ENCODE measurements at regions not wholly inside any gene's neighbourhood (a gene's known extent, or its start where the extent isn't known, plus 50 kb on each side); places are given as distances from the start of the nearest gene placed in this dataset.

DNA sequence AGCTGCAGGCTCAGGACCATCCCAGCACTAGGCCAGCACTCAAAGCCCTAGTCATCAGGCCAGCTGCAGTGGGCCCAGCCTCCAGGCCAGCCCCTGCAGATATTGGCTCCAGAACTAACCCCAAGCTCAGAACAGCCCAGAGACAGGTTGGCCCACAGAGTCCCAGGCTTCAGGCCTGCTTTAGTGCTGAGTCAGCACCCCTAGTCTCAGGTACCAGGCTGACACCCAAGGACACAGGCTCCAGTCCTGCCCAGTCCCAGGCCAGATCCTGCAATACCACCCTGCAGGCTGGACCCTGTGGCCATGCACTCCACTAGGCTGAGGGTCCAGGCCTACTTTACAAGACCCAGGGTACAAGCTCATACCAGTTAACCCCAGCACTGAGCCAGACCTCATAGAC lies 234.4 kb upstream of the GPRIN3 start:
- no peak for DNase-seq

- DNase-seq: no peak
Measured at GRCh38 chr4:89539797-89540711, 232.5 kb upstream of the GPRIN3 start.

- no peak for DNase-seq
Measured at GRCh38 chr4:89539374-89539773, 231.8 kb upstream of the GPRIN3 start.

GRCh38 chr4:89538886-89539285 lies 231.3 kb upstream of the GPRIN3 start:
- DNase-seq: no peak

- no peak for DNase-seq
Measured at GRCh38 chr4:89538171-89538570, 230.6 kb upstream of the GPRIN3 start.

- DNase-seq: no peak
Measured at GRCh38 chr4:89537281-89537680, 229.7 kb upstream of the GPRIN3 start.

DNA sequence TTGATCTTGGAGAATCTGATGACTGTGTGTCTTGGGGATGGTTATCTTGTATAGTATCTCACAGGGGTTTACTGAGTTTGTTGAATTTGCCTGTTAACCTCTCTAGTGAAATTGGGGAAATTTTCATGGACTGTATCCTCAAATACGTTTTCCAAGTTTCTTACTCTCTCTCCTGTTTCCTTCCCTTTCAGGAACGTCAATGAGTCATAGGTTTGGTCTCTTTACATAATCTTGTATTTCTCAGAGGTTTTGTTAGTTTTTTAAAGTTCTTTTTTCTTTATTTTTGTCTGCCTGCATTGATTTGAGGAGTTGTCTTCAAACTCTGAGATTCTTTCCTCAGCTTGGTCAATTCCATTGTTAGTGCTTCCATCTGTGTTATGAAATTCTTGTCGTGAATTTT lies 227.7 kb upstream of the GPRIN3 start:
- DNase-seq: no peak

DNA sequence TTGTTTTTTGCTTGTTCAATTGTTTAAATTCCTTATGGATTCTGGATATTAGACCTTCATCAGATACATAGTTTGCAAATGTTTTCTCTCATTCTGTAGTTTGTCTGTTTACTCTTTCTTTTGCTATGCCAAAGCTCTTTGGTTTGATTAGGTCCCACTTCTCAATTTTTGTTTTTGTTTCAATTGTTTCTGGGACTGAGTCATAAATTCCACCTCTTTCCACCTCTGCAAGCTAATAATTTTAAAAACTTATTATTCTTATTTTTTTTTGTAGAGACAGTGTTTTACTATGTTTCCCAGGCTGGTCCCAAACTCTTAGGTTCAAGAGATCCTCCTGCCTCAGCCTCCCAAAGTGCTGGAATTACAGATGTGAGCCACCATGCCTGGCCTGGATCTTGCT lies 226.8 kb upstream of the GPRIN3 start:
- no peak for DNase-seq

- DNase-seq: no peak
Measured at GRCh38 chr4:89531932-89532640, 224.5 kb upstream of the GPRIN3 start.

DNA sequence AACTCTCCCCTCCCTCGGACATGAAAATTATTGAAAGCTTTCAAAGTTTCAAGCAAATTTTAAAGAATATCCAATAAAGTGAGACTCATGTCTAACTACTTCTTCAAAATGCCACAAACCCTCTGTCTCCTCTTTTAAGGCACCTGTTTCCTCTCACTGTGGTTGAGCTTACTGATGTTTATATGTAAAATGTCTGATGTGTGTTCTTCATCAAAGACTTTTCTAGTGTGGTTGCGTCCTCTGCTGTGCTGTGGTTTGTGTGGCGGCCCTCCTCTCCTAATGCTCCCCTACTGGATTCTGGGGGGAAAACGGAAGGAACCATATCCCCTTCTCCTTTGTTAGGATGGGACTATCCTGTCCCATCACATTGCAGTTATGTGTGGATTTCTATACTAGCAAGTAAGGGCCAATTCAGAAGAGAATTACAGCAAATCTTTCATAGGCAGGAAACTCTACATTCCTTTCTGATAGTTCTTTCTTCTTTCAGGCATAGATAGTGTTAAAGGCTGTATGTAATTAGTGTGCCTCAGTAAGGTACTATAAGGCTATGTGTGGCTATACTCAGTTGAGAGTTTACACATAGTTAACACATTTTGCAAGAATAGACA lies 221.0 kb upstream of the GPRIN3 start:
- DNase-seq: no peak

DNA sequence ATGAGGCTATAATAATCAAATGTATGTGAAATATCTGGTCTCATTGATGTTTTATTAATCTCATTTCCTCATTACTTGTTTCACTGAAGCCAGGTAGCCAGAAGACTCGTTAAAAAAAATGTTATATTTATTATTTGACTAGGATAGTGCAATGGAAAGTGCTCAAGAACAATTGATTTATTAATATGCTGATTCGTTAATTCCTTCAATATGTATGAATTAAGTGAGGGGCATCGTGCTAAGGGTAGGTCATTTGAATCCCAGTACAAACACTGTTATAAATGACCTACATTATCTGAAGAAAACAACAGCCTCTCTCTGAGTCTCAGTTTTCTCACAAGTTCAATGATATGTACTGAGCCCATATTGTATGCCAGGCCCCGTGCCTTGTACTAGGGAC lies 214.2 kb upstream of the GPRIN3 start:
- no peak for DNase-seq

DNA sequence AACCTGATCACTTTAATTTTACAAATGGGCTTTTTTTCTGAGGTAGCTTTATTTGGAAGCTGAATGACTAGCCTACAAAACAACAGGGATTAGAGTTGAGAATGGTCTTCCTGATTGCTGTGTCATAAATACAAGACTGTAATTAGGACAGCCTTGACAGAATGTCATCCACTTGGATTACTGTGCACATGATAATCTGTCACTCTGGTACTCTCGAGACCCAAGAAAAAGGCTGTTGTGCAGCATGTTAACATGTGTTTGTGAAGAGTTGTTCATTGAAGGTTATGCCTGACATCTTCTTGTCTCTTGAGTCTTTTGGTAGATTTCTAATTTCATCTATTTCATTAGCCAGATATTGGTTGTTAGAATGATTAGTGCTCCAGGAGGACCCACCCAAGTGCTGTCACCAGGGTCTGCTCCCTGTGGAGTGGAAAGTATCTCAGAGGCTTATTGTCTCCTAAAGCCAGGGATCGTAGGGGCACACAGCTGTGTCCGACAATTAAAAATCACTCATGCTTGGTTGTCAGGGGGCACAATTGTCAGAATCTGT lies 212.2 kb upstream of the GPRIN3 start:
- DNase-seq: no peak

DNA sequence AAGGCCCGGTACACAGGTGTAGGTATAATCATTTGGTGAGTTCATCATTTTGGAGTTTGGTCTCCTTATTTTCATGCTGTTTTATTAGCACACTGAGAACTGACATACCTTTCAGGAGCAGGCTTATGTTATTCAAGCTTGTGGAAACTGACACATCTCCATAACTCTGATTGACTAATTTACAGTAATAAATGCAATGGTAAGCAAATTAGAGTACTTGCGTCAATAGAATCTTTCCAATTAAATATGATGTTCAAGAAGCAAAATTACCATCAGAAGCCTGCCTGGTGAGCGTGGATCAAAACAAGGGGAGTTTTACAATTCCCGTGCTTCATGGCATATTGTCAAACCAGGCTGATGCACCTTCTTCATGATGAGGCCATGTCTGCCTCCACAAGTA lies 210.7 kb upstream of the GPRIN3 start:
- DNase-seq: no peak

- DNase-seq: no peak
Measured at GRCh38 chr4:89514811-89515210, 207.2 kb upstream of the GPRIN3 start.

DNA sequence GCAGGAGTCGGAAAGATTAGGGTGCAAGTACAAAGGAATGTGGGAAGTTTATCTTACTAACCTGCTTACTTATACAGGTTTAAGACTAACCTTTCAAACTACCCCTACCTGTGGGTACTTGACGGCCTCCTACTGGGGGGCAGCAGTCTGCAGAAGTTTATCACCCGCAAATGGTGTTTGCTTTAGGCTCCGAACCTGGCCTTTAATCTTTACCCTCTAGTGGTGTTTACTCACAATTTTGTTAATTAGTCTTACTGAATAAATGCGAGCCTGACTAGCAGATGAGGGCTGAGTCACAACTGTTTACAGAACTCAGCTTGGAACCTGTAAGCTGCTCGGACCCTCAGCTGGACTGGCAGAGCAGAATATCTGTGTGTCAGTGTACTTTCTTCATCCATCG lies 204.2 kb upstream of the GPRIN3 start:
- DNase-seq: no peak

DNA sequence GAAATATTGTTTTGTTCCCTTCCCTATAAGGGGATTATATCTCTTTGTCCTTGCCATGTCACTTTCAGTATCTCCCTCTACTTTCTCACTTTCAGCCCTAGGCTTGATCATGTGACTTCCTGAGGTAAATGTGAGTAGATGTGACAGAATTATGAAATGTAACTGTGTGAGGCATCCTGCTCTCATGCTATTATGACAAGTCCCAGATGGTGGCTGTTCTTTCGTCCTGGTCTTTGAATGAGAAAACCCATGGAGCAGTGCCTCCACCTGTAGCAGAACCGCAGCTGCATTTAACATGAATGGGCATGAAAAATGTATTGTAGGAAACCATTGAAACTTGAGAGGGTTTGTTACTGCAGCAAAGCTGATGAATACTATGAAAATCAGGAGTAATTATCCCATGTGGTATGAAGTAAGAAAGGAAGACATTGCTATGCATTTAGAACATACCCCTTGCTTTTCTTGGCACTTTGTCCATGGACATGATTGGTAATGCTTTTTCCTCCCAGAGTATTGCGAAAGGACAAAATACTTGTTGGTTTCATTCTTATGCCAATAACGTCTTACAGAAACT lies 202.2 kb upstream of the GPRIN3 start:
- peak; percentile 12 for DNase-seq

DNA sequence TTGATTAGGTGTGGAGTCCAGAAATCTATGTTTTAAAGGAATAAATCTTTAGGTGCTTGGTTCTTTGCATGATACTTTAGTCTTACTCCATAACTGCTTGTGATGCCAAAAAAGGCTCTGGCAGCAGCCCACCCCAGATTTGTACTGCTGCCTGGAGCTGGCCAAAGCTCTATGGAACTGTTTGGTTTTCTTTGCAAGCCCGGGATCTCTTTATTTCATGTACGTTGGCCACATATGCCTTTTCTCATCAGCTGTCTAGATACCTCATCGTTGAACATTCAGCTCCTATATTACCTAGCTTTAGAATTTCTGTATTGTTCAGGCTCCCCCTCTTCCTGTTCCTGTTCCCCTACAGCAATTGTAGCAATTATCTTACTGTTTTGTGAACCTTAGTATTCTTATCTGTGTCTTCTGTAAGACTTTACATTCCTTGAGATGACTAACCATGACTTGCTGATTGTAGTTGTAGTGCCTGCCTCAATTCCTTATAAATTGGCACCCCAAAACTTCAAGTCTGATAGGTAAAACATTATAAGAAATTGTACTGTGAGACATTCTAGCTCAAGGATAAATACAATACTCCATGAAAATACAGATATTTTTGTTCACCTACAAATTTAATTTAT lies 199.4 kb upstream of the GPRIN3 start:
- DNase-seq: no peak

GRCh38 chr4:89502581-89502980 lies 195.0 kb upstream of the GPRIN3 start:
- no peak for DNase-seq

DNA sequence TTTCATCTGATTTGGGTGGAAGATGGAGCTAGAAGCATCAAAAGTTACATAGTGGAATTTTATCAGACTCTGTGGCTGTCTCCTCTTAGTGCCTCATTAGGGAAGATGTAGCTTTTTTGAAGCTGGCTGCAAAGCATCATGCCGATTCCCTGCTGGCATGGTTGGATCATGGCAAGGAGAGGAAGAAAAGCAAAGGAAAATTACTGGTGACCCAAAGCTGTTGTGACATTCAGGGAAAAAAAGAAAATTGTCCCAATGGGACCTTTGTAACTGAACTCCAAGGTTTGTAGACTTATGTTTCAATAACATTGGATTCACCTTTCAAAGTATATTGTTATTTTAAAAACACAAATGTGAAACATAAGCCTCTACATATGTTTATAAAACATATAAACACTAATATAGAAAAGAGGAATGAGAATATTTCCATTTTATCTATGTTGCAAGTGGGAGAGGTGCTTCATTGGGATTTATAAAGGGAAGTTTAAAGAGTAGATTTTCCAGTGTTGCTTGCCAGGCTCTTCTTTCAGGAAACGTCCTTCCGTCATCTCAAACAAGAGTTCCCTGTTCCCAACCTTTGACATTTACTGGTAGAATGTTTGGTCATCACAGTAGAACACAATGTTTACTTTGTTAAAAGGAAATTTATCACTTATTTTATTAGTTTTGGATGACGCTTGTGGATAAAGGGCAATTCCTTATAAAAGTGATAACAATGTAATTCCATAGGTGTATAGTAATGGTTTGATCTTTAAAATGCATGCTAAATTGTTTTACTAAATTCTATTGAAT lies 190.1 kb upstream of the GPRIN3 start:
- no peak for DNase-seq

GRCh38 chr4:89496851-89497250 lies 189.3 kb upstream of the GPRIN3 start:
- DNase-seq: no peak

DNA sequence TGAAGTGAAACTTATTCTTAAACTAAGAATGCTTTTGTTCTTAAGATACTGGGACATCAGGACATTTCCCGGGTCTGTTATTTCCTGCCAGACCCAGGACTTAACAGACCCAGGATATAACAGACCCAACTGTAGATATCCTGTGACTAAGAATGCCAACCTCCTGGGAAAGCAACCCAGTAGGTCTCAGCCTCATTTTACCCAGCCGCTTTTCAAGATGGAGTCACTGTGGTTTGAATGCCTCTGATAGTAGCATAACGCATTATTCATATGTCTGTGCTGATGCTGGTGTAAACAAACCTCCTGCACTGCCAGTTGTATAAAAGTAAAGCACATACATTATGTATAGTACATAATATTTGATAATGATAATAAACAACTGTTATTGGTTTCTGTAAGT lies 185.8 kb upstream of the GPRIN3 start:
- DNase-seq: no peak

DNA sequence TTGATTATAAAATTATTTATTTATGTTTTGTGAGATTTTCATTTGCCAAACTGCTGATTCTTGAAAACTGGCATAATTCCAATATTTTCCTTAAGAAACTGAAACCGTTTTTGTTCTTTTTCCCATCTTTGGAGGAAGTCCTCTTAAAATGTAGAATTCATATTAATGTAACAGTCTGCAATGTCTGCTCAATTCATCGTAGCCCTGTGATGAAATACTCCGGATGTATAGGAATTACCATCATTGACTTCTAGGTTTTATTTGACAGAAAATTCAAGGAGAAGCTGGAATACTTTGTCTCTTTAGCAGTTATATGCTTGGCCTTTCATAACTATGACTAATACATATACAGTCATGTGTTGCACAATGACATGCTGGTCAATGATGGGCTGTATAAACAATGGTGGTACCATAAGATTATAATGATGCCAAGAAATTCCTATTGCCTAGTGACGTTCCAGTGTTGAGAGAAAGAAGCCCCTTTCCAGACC lies 185.0 kb upstream of the GPRIN3 start:
- DNase-seq: no peak

Measured in NCI-H2171 treated with DMSO at 0.1 percent for 48 hours (cell line).